Activated T-cell treated with anti-CD3 and anti-CD28 coated beads, Interleukin-2, amount 50 U/mL, for 48 hours (primary cell): ENCODE measurements at regions not wholly inside any gene's neighbourhood (a gene's known extent, or its start where the extent isn't known, plus 50 kb on each side); places are given as distances from the start of the nearest gene placed in this dataset.

ENCODE experiments used
- DNase-seq, 2 experiments: peaks; one replicate each; pipeline ENCODE4 v3.0.0-alpha.2; 2020

GRCh38 chr11:92846491-92847125 lies 122.8 kb upstream of the MTNR1B start:
- DNase-seq = no peak

- DNase-seq = no peak
Measured at GRCh38 chr11:92848578-92848977, 120.9 kb upstream of the MTNR1B start.

DNA sequence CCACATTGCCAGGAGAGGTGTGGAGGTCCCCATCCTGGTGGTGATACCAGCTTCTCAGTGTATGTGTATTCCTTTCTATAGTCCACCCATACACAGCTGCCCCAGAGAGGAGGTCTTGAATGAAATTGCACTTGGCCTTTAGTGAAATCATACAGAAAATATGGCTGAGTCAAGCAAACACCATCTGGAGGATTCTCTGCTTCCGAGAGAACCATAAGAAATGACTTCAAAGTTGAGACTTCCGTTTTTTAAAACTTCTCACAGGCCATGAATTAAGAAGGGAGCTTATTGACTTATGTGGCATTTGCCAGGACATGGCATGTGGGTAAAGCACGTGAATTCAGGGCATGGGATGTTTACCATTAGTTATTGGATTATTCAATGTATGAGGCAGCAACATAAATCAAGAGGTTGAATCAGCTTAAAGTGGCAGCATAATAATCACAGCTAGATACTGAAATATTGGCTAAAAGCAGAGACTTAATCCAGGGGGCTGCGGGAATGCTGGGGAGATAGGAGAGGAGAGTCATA lies 119.1 kb upstream of the MTNR1B start:
- DNase-seq = no peak

DNA sequence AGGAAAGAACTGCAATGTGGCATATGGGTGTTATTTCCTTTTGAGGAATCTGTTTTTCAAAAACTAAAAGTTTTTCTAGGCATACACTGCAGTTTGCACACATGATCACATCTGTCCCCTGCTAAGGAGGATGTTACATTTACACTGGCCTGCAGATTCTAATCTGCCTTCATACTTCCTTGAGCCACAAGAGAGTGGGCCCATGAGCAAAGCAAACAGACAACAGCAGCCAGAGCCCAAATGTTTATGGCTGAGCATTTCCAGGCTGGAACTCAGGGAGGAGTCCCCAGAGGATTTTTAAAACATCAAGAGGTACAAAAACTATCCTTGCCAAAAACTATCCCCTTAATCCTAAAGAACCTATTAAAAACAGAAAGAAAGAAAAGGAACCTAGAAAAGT lies 117.2 kb upstream of the MTNR1B start:
- no peak for DNase-seq

DNA sequence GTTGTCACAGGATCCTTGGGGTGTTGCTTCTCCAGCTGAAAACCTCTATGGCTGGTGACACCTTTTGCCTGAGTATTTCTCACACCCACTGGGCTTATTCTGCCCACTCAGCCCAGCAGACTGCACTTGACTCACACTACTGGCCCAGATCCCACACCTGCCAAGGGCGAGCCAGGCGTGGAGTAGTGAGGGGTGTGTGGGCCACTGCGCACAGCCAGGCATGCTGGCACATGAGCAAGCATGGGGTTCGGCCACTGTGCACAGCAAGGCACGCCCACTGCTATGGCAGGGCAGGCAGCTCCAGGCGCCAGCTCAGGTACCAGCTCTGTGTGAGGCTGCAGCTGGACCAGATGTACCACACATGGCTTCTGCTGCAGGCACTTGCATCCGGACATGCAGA lies 116.5 kb upstream of the MTNR1B start:
- no peak for DNase-seq

GRCh38 chr11:92854162-92854561 lies 115.3 kb upstream of the MTNR1B start:
- DNase-seq = no peak

DNA sequence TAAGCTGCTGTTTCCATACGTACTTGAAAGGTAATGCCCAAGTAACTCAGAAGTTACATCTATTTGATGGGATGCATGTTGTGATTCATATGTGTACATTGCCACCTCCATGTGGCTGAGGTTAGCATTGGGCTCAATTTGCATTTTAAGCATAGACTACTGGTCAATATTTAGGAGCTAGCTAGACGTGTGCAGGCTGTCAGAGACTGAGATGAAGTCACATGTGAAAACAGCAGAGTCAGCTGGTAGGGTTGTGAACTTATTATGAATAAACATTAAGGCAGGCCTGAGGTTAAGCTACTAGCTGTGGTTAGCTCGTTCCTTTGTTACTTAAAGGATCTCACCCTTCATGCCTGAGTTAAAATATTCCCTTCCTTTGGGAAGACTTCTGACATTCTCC lies 114.5 kb upstream of the MTNR1B start:
- no peak for DNase-seq

DNA sequence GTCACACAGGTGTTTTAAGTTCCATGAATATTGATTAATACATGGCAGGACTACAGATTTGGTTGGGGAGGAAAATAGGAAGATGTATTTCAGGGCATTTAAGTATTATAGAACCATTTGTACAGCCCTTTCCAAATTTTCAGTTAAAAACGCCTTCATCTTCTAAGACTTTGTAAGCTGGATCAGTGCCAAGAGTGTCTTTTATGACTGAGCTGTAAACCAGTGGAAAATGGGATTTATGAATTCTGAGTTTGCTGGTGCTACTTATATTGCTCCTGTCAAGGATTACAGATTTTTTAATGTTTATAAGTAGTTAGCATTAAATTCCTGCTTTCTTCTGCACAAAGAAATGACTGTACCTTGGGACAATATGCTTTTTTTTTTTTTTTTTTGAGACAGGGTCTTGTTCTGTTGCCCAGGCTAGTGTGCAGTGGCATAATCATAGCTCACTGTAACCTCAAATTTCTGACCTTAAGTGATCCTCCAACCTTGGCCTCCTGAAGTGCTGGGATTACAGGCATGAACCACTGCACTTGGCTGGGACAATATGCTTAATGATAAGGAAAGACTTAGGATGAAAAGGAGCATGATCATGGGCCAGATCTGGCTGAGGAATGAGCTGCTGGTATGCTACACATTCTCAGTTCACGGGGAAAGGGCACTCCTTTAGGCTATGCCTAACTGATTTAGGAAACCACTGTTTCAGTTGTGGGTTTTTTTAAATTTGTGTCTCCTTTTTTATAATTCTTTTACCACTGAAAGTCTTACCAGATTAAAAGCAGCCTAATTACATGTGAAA lies 113.6 kb upstream of the MTNR1B start:
- no peak for DNase-seq

DNA sequence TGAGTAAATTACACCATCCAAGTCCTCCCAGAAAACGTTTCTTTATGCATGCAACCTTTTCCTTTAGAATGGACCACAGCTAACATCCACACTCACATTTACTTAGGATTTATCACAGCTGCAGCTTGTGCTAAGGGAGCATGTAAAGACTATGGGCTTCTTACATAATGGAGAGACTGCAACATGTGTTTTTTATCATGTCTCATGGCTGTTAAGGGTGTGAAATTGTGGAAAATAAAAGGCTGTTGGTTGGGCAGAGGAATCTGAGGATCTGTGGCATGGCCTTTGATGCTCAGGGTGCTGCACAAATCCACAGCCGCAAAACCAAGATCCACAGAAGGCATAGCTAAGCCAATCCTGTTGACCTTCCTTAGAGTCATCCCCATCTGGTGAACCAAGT lies 112.0 kb upstream of the MTNR1B start:
- DNase-seq = no peak

DNA sequence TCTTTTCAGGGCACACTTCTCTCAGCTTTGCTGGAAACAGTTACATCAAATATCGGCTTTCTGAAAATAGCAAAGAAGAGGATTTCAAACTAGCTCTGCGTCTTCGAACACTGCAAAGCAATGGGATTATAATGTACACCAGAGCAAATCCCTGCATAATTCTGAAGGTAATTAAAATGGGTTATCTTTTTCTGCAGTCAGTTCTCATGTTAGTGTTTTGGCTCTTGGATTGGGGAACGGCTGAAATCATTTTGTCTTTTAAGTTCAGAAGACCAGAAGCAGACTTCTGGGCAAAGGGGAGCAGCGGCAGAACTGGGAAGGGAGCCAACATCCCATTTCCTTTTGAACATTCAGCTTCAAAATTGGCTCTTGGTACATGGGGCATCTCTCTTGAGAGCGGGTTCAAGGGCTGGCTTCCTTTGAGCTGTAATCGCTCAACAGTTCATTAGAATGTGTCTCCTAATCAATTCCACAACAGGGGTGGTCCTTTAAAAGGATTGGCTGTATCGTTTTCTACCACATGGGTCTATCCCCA lies 110.2 kb upstream of the MTNR1B start:
- DNase-seq = no peak

DNA sequence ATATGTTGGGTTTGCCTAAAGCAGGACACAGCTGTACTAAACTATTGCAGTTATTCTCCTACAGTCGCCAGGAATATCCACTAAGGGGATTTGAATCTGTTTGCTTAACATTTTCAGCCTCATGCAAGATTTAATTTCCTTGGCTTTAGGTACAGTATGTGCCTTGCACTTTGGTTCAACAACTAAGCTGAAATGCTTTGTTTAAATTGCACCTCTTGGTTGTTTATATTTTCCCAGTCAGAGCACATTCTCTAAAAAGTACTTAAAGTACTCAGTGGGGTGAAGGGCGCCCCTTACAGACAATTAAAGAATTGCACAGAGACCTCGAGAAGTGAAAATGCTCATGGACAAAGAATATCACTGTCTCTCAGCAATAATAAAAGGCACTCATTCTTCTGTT lies 107.8 kb upstream of the MTNR1B start:
- DNase-seq = no peak

DNA sequence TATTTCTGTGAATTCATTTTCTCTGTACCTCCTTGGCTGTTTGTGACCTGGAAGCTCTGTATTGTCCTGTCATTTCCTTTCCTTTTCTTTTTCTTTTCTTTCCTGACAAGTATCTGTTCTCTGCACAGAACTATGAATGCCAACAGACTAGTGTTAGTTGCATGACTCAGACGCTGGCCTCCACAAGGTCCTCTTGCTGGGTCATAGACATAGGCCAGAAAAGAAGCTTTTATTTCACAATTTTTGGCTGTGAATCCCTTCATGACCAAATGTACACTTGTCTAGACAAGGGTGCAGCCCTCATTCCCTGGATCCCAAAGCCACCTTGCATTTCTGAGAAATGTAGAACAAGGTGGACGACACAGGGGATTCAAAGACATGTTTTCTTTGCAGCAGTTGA lies 104.1 kb upstream of the MTNR1B start:
- no peak for DNase-seq

- DNase-seq = no peak
Measured at GRCh38 chr11:92866679-92867282, 102.7 kb upstream of the MTNR1B start.

- no peak for DNase-seq
Measured at GRCh38 chr11:92867913-92868619, 101.4 kb upstream of the MTNR1B start.

DNA sequence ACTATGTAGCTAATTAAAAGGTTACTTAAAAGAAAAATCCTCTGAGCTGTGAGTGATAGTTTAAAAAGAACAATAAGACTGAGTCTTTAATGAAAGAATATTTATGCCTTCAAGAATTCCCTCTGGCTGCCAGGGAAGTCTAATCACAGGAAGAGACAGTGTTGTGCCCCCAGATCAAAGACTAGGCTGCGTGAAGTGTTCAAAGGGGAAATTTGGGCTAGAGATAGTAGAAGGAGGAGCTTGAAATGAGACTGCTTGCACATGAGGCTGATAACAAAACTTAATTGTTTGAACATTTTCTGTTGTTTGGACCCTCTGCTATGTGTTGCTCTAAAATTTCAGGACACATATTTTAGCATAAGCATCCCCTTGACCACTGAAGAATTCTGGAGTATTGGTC lies 99.7 kb upstream of the MTNR1B start:
- DNase-seq = no peak

- DNase-seq = no peak
Measured at GRCh38 chr11:92870196-92870832, 99.1 kb upstream of the MTNR1B start.

DNA sequence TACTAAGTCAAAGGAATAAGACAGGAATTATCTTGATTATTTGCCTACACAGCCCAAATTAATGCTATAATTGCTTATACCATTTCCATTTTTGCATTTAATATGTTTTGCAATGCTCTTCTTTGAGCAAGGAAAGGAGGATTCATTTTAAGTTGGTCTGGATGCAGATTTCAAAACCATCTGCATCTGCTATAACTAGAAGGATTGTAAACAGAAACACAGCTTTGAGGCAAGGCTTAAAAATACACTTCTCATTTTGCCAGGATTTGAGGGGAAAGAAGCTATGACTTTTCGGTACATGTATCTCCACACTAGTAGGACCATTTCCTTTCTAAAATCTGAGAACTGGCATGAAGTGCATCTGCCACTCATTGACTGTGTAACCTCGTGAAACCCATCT lies 95.9 kb upstream of the MTNR1B start:
- no peak for DNase-seq

DNA sequence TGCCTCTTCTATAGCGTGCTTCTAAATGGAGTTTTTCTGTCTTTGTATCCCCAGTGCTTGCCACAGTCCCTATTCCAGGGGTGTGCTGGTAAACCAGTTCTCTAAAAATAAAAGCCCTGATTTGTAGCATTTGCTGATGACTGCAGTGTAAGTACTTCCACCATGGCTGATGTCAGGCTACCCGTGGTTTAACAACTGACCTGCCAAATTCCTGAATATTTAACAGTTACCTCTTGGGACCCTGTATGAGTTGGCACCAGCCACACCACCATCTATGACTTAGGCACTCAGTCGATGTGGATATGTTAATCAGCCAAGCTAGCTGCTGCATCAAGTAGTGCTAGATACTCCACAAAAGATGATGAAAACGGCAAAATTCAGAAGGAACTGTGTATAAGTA lies 94.0 kb upstream of the MTNR1B start:
- DNase-seq = no peak

DNA sequence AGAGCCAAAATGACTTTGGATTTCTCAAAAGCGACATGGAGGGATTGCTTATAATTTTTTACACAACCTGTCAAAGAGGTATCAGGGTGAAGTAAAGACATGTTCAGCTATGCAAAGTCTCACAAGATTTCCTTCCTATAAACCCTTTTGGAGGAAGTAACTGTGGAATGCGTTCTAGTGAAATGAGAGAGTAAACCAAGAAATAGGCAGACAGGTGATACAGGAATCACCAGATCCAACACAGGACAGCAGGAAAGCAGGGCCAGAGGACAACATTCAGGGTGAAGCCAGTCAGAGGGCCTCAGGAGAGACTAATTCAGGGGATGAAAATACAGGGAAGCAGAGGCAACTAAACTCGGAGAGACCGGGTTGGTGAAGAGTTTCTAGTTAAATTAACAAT lies 90.4 kb upstream of the MTNR1B start:
- no peak for DNase-seq

DNA sequence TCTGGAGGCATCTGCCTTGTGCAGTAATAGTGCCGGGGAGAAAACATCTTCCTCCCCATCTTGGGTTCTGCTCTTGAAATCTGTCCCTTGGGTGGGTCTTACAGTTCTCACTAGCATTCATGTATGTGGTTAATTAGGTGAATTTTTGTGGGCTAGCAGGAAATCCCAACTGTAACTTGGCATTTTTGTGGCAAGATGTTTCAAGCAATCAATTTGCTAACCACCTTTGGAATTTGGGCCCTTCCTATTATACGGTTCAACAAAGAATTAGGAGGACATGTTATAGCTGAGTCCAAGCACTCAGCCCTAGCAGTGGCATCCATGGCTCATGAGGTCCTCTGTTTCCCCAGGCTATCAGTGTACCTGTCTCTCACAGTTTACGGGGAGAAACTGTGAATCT lies 89.1 kb upstream of the MTNR1B start:
- DNase-seq = no peak

GRCh38 chr11:92881940-92882450 lies 87.5 kb upstream of the MTNR1B start:
- no peak for DNase-seq

DNA sequence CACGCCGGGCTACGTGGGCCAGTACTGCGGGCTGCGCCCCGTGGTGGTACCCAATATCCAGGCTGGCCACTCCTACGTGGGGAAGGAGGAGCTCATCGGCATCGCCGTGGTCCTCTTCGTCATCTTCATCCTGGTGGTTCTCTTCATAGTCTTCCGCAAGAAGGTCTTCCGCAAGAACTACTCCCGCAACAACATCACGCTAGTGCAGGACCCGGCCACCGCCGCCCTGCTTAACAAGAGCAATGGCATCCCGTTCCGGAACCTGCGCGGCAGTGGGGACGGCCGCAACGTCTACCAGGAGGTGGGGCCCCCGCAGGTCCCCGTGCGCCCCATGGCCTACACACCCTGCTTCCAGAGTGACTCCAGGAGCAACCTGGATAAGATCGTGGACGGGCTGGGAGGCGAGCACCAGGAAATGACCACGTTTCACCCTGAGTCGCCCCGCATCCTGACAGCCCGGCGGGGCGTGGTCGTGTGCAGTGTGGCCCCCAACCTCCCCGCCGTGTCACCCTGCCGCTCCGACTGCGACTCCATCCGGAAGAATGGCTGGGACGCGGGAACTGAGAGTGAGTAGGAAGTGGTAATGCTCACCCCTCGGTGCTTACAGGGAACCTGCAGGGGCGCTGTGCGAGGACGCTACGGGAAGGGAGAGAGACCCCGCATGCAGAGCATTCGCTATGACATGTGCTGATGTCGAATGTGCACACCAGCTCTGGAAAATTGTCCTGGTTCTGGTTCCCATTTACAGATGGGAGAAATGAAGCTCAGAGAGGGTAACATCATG lies 86.4 kb upstream of the MTNR1B start:
- DNase-seq = no peak
